ENCODE measurements at regions not wholly inside any gene's neighbourhood (a gene's known extent, or its start where the extent isn't known, plus 50 kb on each side); places are given as distances from the start of the nearest gene placed in this dataset.

DNA sequence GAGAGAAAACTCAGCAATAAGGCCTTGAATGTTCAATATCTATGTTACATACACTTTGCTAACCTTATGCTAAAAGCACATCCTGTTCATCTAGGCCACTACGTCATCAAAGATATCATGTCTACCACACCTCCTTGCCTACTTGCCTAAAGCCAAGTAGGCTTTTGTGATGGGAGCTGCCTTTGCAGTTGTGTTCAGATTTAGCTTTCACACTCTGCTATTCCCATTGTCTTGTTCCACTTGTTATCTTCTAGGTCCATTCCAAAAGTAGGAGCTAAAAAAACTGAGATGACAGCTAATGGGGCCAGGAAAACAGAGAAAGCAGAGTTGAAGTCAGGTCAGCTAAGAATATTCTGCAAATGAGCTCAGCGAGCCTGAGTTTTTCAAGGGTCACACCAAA, 153.6 kb upstream of the EDNRA start:
- DNase-seq, result no peak

DNA sequence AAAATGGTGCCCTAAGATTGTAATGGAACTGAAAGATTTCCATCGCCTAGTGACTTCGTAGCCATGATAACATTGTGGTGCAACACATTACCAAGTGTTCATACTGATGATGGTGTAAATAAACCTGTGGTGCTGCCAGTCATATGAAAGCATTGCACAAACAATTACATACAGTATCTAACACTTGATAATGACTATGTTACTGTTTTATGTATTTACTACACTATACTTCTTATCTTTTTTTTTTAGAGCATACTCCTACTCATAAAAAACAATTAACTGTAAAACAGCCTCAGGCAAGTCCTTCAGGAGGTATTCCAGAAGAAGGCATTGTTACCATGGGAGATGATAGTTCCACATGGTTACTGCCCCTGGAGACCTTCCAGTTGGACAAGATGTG, 152.7 kb upstream of the EDNRA start:
- DNase-seq, result no peak

DNA sequence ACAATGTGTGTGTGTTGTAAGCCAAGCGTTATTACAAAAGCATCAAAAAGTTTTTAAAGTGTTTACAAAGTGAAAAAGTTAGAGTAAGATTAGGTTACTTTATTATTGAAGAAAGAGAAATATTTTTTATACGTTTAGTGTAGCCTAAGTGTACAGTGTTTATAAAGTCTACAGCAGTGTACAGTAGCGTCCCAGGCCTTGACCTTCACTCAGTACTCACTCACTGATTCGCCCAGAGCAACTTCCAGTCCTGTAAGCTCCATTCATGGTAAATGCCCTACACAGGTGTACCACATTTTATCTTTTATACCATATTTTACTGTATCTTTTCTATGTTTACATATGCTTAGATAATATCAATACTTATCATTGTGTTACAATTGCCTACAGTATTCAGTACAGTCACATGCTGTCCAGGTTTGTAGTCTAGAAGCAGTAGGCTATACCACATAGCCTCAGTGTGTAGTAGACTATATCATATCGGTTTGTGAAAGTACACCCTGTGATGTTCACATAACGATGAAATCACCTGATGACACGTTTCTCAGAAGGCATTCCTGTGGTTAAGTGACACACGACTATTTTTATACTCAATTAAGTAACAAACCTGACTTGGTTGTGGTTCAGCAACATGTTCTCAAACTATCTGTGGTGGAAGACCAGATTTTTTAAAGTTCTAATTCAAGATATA, 152.0 kb upstream of the EDNRA start:
- no peak for DNase-seq

DNA sequence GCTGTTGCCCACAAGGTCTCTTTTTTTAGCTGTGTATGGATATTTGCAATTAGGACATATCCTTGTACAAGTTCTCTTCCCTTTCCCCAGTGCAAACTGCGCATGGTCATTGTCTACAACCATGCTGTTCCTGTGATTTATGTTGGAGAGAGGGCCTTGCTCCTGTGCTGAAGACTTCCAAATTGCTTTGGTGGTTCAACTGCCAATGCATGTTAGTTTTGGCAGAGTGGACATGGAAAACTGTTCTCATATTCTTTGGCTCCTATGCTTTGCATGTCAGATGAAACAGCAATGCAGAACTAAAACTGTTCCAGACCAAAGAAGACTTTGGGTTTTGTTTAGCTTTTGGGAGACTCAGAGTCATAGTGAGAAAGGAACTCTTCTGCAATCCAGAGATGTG, 148.8 kb upstream of the EDNRA start:
- peak; percentile 43 for DNase-seq

DNA sequence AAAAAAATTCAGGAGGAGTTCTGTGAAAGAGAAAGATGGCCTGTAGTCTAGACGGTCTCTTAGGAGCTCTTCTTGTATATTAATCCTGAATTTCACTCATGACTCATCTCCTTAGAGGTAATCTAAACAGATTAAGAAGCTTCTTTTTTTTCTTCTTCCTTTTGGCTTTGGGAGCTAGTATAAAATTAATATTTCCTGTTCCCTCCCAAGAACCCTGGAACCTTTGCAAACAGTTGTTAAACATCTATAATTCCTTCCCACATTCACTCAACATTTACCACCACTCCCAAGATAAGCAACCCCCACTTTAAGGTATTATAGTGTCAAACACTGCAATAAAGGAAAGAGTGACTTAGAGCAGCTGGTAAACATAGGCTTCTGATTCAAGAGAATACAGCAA, 146.4 kb upstream of the EDNRA start:
- peak; percentile 74 for DNase-seq

DNA sequence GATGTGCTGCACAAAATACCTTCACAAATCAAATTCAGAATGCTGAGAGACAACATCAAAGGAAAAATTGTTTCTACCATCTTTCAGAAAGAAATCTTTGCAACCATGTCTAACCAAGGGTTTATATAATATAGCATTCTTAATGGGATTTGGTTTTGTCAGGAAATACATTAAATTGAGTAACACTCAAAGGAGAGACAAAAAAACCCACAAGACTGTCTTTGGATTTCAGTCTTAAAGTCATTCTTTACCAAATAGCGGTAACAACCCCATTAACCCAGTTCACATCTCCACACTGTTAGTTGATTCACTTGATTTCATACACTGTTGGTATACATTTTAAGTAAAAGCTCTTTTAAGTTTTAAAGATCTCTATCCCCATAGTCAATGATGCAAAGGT, 145.7 kb upstream of the EDNRA start:
- no peak for DNase-seq

DNA sequence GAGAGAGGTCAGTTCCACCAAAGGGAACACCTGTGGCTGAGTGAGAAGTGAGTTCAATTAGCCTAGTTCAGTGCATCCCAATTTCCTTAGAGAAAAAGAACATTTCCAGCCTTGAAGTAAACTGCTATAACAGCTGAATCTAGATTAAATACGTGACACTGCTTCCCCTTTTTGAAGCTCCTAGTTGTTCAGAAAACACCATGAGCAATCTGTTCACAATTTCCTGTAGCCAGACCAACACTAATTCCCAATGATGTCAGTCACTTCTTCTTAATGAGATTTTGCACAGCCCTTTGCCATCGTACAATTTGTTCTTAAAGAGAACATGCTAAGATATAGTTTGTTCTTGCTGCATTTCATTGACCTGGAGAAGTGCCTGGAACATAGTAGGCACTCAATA, 144.6 kb upstream of the EDNRA start:
- no peak for DNase-seq

DNA sequence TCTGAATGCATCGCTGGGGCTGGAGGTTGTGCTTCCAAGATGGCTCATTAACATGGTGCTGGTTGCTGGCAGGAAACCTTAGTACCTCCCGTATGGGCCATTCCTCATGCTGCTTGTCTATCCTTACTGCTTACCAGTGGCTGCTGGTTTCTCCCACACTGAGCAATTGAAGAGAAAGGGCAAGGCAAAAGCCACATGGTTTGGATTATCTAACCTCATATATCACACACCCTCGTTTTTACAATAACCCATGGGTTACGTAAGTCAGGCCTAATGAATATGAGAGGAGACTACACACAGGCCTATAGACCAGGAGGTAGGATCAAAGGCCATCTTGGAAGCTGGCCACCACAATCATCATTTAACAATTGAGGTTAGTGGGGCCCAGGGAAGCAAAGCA, 141.8 kb upstream of the EDNRA start:
- peak; percentile 92 for DNase-seq

DNA sequence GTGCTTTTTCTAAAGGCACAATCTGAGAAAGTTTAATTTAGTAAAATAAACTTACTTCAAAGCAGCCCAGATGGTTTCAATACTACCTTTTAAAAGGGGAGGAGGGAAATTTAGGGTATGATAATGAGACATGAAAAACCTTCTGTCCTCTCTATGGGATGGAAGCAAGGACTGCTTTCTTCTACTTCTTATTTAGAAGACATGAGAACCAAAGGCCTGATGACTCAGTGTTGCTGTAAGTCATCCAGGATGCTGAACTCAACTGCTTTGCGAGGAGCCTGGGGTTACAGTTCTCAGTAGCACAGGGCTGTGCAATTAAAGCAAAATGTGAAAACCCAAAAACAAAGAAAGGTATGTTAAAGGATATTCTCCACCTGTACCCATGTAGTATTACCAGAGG, 140.8 kb upstream of the EDNRA start:
- peak; percentile 76 for DNase-seq

DNA sequence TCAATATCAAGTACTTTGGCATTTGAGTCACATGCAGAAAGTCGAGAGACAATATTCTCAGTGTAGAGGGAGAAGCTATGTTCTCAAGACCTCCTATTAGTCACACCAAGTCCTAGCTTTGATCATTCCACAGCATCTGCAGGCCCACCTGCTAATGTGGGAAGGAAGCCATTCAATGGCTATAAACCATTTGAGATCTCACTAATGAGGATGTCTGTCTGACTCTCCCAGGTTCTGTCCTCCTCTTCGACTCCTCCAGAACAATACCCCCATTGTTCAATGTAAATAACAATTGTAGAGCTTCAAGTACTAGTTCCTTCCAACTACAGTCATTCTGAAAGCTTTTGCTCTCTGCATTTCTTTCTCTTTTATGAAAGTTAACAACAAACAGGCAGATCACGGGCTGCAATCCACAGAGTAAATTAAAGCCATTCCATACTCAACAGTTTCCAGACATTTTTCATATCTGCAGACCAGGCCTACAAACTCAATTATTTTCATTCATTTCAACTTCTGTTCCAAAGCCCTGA, 140.2 kb upstream of the EDNRA start:
- no peak for DNase-seq

DNA sequence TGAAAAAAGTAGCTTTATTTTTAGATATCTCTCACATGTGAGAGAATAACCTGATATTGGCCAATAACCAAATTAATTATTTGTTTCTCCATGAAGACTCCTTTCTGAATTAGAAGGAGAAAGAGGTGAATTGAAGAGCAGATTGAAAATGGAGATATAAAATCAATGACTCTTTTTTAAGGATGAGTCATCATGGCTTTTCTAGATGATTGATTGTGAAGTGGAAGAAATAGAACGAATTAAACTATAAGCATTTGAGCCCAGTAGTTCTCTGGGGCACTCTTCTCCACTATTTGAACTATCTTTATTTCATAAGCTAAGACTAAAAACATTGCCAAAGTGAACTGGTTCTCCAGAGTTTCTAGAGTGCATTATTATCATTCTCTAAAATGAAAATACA, 137.2 kb upstream of the EDNRA start:
- no peak for DNase-seq

DNA sequence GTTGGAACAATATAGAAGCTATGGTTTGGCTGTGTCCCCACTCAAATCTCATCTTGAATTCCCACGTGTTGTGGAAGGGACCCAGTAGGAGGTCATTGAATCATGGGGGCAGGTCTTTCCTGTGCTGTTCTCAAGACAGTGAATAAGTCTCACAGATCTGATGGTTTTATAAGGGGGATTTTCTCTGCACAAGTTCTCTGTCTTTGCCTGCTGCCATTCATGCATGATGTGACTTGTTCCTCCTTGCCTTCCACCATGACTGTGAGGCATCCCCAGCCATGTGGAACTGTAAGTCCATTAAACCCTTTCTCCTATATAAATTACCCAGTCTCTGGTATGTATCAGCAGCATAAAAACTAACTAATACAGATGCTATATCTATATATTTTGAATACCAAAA, 135.2 kb upstream of the EDNRA start:
- DNase-seq, result no peak

DNA sequence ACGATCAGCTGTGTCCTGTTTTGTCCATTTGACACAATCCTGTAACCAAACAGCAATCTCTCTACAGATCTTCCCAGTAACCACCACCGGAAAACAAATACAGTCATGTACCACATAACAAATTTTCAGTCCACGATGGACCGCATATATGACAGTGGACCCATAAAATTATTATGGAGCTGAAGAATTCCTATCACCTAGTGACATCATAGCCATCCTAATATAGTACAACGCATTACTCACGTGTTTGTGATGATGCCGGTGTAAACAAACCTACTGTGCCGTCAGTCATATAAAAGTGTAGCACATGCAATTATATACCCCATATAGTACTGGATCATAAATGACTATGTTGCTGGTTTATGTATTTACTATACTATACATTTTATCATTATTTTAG, 133.7 kb upstream of the EDNRA start:
- no peak for DNase-seq

DNA sequence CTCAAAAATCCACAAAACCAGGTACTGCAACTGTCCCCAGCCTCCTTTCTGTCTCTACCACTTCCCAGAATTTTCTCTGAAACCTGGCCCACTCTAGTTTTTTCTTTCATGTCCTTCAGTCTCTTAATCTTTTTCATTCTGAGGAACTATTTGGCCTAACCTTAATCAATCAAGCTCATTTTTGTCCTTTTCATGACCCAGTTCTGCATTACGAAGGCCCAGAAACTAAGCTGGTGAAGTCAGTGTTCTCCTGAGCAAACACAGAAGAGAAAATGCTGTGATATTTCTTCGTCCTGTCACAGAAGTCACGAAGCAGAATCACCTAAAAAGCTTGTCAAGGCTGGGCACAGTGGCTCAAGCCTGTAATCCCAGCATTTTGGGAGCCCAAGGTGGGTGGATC, 131.7 kb upstream of the EDNRA start:
- DNase-seq, result no peak

DNA sequence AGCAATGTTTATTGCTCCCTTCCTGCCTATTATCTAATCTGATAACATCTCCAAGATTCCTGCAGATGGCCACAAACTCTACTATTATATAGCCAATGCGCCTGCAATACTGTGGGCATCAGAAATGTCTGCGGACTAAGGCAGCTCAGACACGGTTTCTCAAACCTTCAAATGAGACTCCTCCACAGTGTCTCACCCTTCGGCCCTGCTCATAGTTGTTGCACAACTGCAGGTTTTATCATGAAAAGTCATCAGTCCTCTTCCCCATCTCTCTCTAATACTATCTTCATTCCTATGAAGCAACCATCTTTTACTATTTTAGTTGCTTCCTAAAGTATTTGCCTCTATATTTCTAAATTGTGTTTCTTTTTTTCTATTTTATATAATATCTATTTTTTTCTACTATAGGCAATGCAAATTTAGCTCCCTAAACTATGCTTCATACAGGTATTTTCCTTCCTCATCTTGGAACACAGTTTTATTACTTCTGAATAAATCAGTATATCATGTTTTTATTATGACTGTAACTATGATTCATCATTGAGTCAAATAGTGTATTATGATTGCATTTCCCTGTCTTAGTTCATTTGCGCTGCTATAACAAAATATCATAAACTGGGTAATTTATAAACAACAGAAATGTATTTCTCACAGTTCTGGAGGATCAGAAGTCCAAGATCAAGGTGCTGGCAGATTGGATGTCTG, 129.7 kb upstream of the EDNRA start:
- DNase-seq, result no peak

DNA sequence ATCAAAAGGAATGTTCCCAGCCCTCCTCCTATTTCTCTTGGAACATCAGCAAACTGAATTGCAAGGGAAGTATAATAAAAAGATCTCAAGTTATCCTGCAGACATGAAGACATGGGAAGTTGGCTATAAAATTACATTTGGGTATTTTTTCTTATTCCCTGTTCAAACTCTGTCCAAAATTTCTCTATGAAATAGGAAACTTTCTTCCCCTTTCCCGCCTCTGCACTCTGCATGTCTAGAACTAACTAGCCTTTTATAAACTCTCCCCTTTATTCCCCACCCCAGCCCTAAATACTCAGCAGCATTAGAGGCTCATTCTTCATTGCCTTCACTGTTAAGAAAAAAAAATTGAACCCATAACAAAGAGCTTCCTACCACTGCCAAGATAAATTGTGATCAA, 126.7 kb upstream of the EDNRA start:
- DNase-seq, result no peak

DNA sequence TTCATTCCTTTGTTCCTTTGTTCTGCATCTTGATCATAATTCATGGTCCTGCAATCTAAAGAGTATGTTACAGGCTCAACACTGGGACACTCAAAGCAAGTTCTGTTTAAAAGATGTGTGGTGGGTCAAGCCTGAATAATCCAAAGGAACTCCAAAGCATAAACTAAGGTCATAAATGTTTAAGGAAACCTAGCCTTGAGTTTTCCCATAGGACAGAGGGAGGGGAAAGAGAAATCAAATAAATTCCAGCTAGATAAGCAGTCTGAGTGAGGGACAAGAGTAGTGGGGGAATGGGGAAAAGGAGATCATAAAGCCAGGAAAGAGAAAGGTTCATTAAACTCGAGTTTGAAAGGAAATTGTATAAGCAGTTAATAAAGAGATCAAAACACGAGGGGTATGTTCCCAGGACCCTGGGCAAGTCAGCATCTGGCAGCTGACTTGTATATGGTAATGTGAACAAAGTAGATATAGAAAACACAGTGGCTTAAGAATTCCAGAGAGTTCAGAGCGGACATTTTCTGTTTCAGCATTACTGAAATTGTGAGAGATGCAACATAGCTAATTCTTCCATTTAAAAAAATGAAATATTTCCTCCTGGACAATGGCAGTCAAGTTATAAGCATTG, 125.8 kb upstream of the EDNRA start:
- no peak for DNase-seq

DNA sequence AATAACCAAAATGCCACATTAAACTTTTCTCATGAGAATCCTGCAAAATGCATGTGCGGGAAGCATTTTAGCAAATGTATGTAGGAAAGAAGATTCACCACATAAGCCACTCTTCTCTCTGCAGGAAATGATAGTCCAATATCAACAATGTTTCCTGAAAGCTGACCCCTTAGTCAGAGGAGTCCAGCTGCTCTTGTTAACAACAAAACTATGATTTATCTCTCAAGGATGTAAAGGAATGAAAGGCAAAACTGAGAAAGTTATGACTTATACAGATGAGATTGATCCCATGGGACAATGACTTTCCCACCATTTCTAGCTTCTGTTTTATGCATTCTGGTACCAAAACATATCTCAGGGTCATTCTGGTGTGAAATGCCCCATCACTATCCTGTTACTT, 125.0 kb upstream of the EDNRA start:
- peak; percentile 96 for DNase-seq

DNA sequence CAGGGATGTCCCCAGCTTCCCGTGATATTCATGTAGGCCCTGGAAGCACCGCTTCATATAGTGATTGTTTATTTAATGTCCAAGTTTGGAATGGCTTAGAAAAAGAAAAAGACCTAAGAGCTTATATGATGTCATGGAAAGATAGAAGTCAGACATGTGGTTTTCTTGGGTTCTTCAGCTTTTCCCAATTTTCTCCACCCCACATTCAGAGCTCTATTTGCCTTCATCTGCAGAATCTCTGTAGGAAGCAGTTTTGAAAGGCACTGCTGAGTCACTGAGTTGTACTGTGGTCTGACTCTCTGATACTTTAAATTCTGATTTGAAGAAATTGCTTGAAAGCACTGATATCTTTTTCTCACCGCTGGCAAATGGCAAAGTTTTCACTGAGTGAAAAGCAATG, 120.6 kb upstream of the EDNRA start:
- DNase-seq, result peak; percentile 94

DNA sequence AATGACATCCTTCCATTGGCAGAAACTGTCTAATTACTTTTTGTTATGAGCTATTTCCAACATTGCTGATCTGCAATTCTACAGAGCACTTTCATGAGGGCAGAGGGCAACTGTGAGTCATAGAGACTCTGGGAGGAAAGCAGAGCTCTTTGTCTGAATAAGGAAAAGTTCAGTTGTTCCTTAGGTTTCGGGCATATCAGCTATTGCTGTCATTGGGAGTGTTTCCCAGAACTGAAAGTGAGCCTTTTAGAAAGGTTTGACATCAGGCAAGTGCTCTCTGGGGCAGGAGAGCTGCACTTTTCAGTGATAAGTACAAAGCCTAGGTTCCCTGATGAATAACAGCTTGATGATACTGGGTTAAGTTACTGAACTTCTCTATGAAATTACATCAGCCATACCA, 119.2 kb upstream of the EDNRA start:
- peak; percentile 87 for DNase-seq

DNA sequence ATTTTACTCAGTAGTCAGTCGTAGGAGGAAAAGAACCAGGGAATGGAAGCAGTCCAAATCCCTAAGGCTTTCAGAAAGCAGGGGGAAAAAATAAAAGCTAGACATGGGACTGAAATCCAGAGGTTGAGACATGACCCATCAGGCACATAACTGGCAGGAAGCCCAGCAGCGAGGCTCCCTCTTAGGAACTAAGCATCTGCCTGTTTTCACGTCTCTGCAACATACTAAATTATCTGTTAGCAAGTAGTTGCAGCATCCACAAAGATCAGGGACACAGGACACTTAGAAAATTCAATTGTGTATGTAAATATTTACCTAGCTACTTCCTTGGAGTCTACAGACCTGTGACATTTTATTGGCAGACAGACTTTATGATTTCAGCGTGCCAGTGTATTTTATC, 118.0 kb upstream of the EDNRA start:
- peak; percentile 80 for DNase-seq

DNA sequence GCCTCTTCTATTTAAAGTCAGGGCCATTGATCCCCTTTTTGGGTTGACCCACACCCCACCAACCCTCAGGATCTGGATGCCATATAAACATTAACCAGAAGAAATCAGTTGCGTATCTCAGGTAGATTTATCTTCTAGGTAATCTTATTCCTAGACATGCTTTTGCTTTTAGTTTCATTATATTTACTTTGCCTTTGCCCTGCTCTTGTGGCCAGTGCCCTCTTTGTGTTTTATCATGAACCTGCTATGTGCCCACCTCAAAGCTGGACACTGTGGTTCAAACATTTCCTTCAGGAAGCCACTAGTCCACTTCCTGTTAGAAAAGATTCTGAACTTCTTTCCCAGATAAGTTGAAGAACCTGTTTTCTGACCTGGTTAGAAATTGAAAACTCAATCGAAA, 117.4 kb upstream of the EDNRA start:
- no peak for DNase-seq

DNA sequence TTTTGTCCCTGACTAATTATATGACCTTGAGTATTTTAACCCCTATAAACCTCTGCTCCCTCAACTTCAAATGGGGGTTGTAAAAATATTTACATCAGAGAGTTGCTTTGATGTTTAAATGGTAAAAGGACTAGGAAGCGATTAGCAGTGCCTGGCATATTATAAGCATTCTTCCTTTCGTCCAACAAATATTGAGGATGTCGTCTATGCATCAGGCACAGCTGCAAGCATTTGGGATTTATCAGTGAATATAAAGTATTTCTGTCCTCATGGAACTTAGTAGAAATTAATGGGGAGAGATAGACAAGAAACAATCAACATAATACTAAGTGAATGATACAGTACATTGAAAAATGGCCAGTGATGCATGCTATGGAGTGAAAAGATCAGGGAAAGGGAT, 115.5 kb upstream of the EDNRA start:
- DNase-seq, result no peak

DNA sequence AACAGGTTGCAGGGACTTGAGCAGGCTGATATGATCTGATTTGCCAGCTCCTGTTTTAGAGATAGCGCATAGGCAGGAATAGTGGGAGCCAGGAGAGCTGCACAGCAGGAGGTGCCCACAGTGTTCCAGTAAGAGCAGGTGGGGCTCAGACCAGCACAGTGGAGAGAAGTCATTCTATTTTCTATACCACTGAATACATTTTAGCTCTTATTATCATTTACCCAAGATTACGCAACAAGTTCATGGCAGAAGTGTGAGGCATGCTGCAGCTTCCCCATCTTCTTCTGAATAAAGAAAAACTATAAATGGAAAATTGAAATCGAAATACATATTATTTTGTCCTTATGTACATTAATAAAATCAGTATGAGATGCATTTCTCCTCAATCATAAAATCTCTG, 114.7 kb upstream of the EDNRA start:
- DNase-seq, result no peak
